SK-N-SH (cell line): ENCODE measurements at regions not wholly inside any gene's neighbourhood (a gene's known extent, or its start where the extent isn't known, plus 50 kb on each side); places are given as distances from the start of the nearest gene placed in this dataset.

Experiments used
- CTCF ChIA-PET: fragments of 300-600, 350-600 bp; formaldehyde crosslinking; extraction: SDS; loops from one replicate; lab custom pipeline; 2021; lab: Yijun Ruan, JAX
- POLR2A ChIA-PET: fragments of 350-600 bp; sonication (Branson Sonifier 250); formaldehyde crosslinking; extraction: SDS; loops from one replicate; lab custom pipeline; 2020; ENCODE audit warnings: antibody characterized with exemption, inconsistent platforms; lab: Yijun Ruan, JAX
- DNase-seq: peaks from one replicate; pipeline ENCODE4 v3.0.0; 2012
- H2AFZ ChIP-seq: fragments of 200-600 bp; sonication (generic); 2 replicates; pipeline ENCODE4 v1.8.1; 2016; ENCODE audit warnings: antibody characterized with exemption, mild to moderate bottlenecking, low read depth
- H3F3A ChIP-seq: fragments of 200-600 bp; sonication (generic); replicated peaks from 2 replicates; pipeline ENCODE3; 2016; ENCODE audit warnings: antibody characterized with exemption, mild to moderate bottlenecking; ENCODE audit not compliant: insufficient read depth
- H3K27ac ChIP-seq, 2 experiments: fragments of 200-500 bp in 1 of 2; fragments of 200-600 bp in 1 of 2; sonication (Bioruptor generic) in 1 of 2; sonication (generic), shearing (Covaris generic) in 1 of 2; 2 replicates each; pipeline versions ENCODE4 v1.5.1 to v1.6.1; 2014 to 2016; ENCODE audit warnings: low read depth in 2 of 2, inconsistent platforms in 1 of 2, low read length in 1 of 2, mild to moderate bottlenecking in 1 of 2, mixed read lengths in 1 of 2
- H3K27me3 ChIP-seq: fragments of 200-600 bp; sonication (generic), shearing (Covaris generic); 2 replicates; pipeline ENCODE4 v1.6.1; 2016; ENCODE audit warnings: mixed run types; ENCODE audit not compliant: insufficient read depth
- H3K36me3 ChIP-seq, 2 experiments: fragments of 200-500 bp in 1 of 2; fragments of 200-600 bp in 1 of 2; sonication (Bioruptor generic) in 1 of 2; sonication (generic) in 1 of 2; replicated peaks in 1 of 2; 2 replicates each; pipeline versions ENCODE3 to v1.5.1; 2014 to 2016; ENCODE audit warnings: low read length in 1 of 2, mild to moderate bottlenecking in 1 of 2; ENCODE audit not compliant: insufficient read depth in 2 of 2, control insufficient read depth in 1 of 2
- H3K4me1 ChIP-seq, 2 experiments: fragments of 200-500 bp in 1 of 2; fragments of 200-600 bp in 1 of 2; sonication (Bioruptor generic) in 1 of 2; sonication (generic), shearing (Covaris generic) in 1 of 2; 2 replicates each; pipeline versions ENCODE4 v1.5.1 to v1.6.1; 2014 to 2016; ENCODE audit warnings: low read depth in 1 of 2, low read length in 1 of 2, mixed run types in 1 of 2; ENCODE audit not compliant: insufficient read depth in 2 of 2, control insufficient read depth in 1 of 2
- H3K4me2 ChIP-seq: fragments of 200-600 bp; sonication (generic), shearing (Covaris generic); 2 replicates; pipeline ENCODE4 v1.6.1; 2017; ENCODE audit warnings: mixed run types
- H3K4me3 ChIP-seq, 2 experiments: fragments of 200-500 bp in 1 of 2; fragments of 200-600 bp in 1 of 2; sonication (Bioruptor generic) in 1 of 2; sonication (generic), shearing (Covaris generic) in 1 of 2; 2 replicates each; pipeline versions ENCODE4 v1.5.1 to v1.8.1; 2014 to 2016; ENCODE audit warnings: low read depth in 2 of 2, inconsistent platforms in 1 of 2, low read length in 1 of 2, mild to moderate bottlenecking in 1 of 2, mixed read lengths in 1 of 2, moderate library complexity in 1 of 2
- H3K79me2 ChIP-seq: fragments of 200-600 bp; sonication (generic); 2 replicates; pipeline ENCODE4 v1.8.1; 2017; ENCODE audit warnings: mild to moderate bottlenecking; ENCODE audit not compliant: insufficient read depth
- H3K9ac ChIP-seq: fragments of 200-600 bp; sonication (generic); 2 replicates; pipeline ENCODE4 v1.6.1; 2017; ENCODE audit warnings: mixed run types
- H3K9me2 ChIP-seq: fragments of 200-600 bp; sonication (generic); 2 replicates; pipeline ENCODE4 v1.6.1; 2017; ENCODE audit warnings: mixed run types
- H3K9me3 ChIP-seq: fragments of 200-600 bp; sonication (generic); 2 replicates; pipeline ENCODE4 v1.6.1; 2017; ENCODE audit warnings: mixed run types, mild to moderate bottlenecking, moderate library complexity
- H4K20me1 ChIP-seq: fragments of 200-600 bp; sonication (generic); 2 replicates; pipeline ENCODE4 v1.6.1; 2017; ENCODE audit warnings: mild to moderate bottlenecking, mixed run types; ENCODE audit not compliant: insufficient read depth
- CTCF ChIP-seq: fragments of 200-600 bp; sonication (generic); IDR thresholded peaks from 2 replicates; pipeline ENCODE4 v1.6.1; 2017; ENCODE audit warnings: antibody characterized with exemption, mild to moderate bottlenecking, moderate library complexity
- EP300 ChIP-seq, 2 experiments: IDR thresholded peaks; 2 replicates each; pipeline versions ENCODE4 v1.4.0 to v1.6.1; 2012; ENCODE audit warnings: borderline replicate concordance in 1 of 2, low read depth in 1 of 2, low read length in 1 of 2
- IRF3 ChIP-seq: fragments of 150-350 bp; IDR thresholded peaks from 2 replicates; pipeline ENCODE4 v1.6.1; 2016; ENCODE audit warnings: mild to moderate bottlenecking, low read depth, low read length
- JUND ChIP-seq: IDR thresholded peaks from 2 replicates; pipeline ENCODE4 v1.4.0; 2012
- MAX ChIP-seq: IDR thresholded peaks from 2 replicates; pipeline ENCODE4 v1.4.0; 2012; ENCODE audit warnings: low read depth
- PBX3 ChIP-seq: IDR thresholded peaks from 2 replicates; pipeline ENCODE4; 2012
- RAD21 ChIP-seq: IDR thresholded peaks from 2 replicates; pipeline ENCODE4 v1.6.1; 2012; ENCODE audit warnings: mild to moderate bottlenecking, low read length
- USF1 ChIP-seq: IDR thresholded peaks from 2 replicates; pipeline ENCODE4 v1.4.0; 2012; ENCODE audit warnings: low read depth, borderline replicate concordance
- WGBS: methylation state at CpG from one replicate; pipeline ENCODE4 v1.1.6; 2017; ENCODE audit warnings: low lambda C conversion rate; 5-methylcytosine and 5-hydroxymethylcytosine counted together

GRCh38 chr14:83733670-83734069 lies 1796.3 kb upstream of the FLRT2 start:
- H2AFZ ChIP-seq: no peak overlapping the region
- TF ChIP-seq EP300 (IDR thresholded peaks at IDR 0.05; ENCODE audit: borderline replicate concordance in 1 of 2, low read depth in 1 of 2, low read length in 1 of 2): no peak
- TF ChIP-seq IRF3: no peak
- no peak for TF ChIP-seq PBX3
- TF ChIP-seq MAX: no peak
- H3K36me3 ChIP-seq: no peaks in the 10 kb centered on the region
- no peaks in the 10 kb centered on the region for H3K4me1 ChIP-seq
- ChIA-PET CTCF (interaction anchor here (0.8 kb wide), 1 partner anchor 14 kb away, joined by 4 read pairs; no protein-coding TSS in a partner anchor), POLR2A (no interaction called here)
- no peaks in the 10 kb centered on the region for H4K20me1 ChIP-seq
- WGBS: 6% methylated on average over 1 of the region's 1 CpG
- no peak for DNase-seq
- H3K79me2 ChIP-seq: no peaks in the 10 kb centered on the region
- H3K9me2 ChIP-seq: no peaks in the 10 kb centered on the region
- H3K27ac ChIP-seq: no peak overlapping the region
- H3K4me2 ChIP-seq: no peak overlapping the region
- H3K27me3 ChIP-seq: no peaks in the 10 kb centered on the region
- H3K9ac ChIP-seq: no peak overlapping the region
- H3K9me3 ChIP-seq: no peaks in the 10 kb centered on the region
- no peak overlapping the region for H3K4me3 ChIP-seq
- H3F3A ChIP-seq: no peaks in the 10 kb centered on the region

GRCh38 chr14:83734431-83734830 lies 1795.5 kb upstream of the FLRT2 start:
- Histone ChIP-seq H3K9me2 (peaks cover 3% of the 10 kb centered on the region; the same call in 1 of the 2 replicates), H2AFZ (no peak overlapping the region), H3K4me2 (no peak overlapping the region), H3F3A (no peaks in the 10 kb centered on the region), H3K27ac (no peak overlapping the region), H3K27me3 (no peaks in the 10 kb centered on the region), H3K36me3 (no peaks in the 10 kb centered on the region), H3K9me3 (no peaks in the 10 kb centered on the region), H3K9ac (no peak overlapping the region), H4K20me1 (no peaks in the 10 kb centered on the region), H3K4me3 (no peak overlapping the region), H3K4me1 (no peaks in the 10 kb centered on the region), H3K79me2 (no peaks in the 10 kb centered on the region)
- ChIA-PET CTCF (no interaction called here), POLR2A (no interaction called here)
- no peak for TF ChIP-seq USF1
- no peak for TF ChIP-seq JUND
- TF ChIP-seq CTCF: no peak
- TF ChIP-seq RAD21: no peak
- WGBS: 2% methylated on average over 7 of the region's 7 CpGs
- no peak for DNase-seq
